ENCODE measurements at regions not wholly inside any gene's neighbourhood (a gene's known extent, or its start where the extent isn't known, plus 50 kb on each side); places are given as distances from the start of the nearest gene placed in this dataset.

GRCh38 chr7:118129041-118129795 is 54.7 kb upstream of the LSM8 start:
- no peak for TF ChIP-seq CTCF (conservative IDR thresholded peaks at IDR 0.05; ENCODE audit: low read length)
- no peak overlapping the region for H3K4me3 ChIP-seq (ENCODE audit: low read length)
- no peak for DNase-seq (ENCODE audit: low read depth)

GRCh38 chr7:118132764-118133163 is 51.2 kb upstream of the LSM8 start:
- DNase-seq (ENCODE audit: low read depth): no peak
- TF ChIP-seq CTCF (conservative IDR thresholded peaks at IDR 0.05; ENCODE audit: low read length): no peak

More at GRCh38 chr7:118132764-118133163, 51.2 kb upstream of the LSM8 start:
- no peak overlapping the region for H3K4me3 ChIP-seq (ENCODE audit: low read length)
